ENCODE measurements at regions not wholly inside any gene's neighbourhood (a gene's known extent, or its start where the extent isn't known, plus 50 kb on each side); places are given as distances from the start of the nearest gene placed in this dataset.

GRCh38 chr20:58162986-58163385 lies 65.5 kb downstream of the ANKRD60 start:
- in situ Hi-C loops (cut with HindIII; ENCODE audit: low sequenced_read_pairs), result no loop called here

GRCh38 chr20:58161192-58161591 lies 67.3 kb downstream of the ANKRD60 start:
- in situ Hi-C loops (cut with HindIII; ENCODE audit: low sequenced_read_pairs), result no loop called here

- in situ Hi-C loops (cut with HindIII; ENCODE audit: low sequenced_read_pairs), result no loop called here
These were observed 67.9 kb downstream of the ANKRD60 start for GRCh38 chr20:58160451-58161061.

- in situ Hi-C loops (cut with HindIII; ENCODE audit: low sequenced_read_pairs), result no loop called here
These were observed 73.1 kb downstream of the ANKRD60 start for GRCh38 chr20:58155148-58155925.

GRCh38 chr20:58154113-58154512 lies 74.3 kb downstream of the ANKRD60 start:
- in situ Hi-C loops (cut with HindIII; ENCODE audit: low sequenced_read_pairs), result no loop called here

DNA sequence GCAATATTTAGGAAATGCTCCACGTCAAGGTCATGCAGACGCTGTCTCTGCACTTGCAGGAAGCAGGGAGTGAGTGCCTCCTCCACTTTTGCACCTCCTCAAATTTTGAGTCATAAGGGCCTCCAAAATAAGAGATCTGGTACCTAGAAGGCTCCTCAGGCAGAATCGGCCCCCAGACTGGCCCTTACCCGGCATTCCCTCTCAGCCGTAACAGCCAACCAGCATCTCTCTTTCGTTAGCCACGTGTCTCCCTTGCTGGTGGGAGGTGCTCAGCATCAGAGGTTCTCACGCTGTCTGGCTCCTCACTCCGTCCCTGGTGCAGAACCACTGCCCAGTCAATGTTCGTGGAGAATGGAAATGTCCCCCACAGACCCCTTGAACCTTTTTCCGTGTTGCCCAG lies 75.3 kb downstream of the ANKRD60 start:
- in situ Hi-C loops (cut with HindIII; ENCODE audit: low sequenced_read_pairs), result no loop called here

- in situ Hi-C loops (cut with HindIII; ENCODE audit: low sequenced_read_pairs), result no loop called here
These were observed 77.7 kb downstream of the ANKRD60 start for GRCh38 chr20:58150772-58151171.

GRCh38 chr20:58149437-58150091 lies 78.9 kb downstream of the ANKRD60 start:
- in situ Hi-C loops (cut with HindIII; ENCODE audit: low sequenced_read_pairs), result no loop called here

GRCh38 chr20:58148891-58149290 lies 79.6 kb downstream of the ANKRD60 start:
- in situ Hi-C loops (cut with HindIII; ENCODE audit: low sequenced_read_pairs), result no loop called here

DNA sequence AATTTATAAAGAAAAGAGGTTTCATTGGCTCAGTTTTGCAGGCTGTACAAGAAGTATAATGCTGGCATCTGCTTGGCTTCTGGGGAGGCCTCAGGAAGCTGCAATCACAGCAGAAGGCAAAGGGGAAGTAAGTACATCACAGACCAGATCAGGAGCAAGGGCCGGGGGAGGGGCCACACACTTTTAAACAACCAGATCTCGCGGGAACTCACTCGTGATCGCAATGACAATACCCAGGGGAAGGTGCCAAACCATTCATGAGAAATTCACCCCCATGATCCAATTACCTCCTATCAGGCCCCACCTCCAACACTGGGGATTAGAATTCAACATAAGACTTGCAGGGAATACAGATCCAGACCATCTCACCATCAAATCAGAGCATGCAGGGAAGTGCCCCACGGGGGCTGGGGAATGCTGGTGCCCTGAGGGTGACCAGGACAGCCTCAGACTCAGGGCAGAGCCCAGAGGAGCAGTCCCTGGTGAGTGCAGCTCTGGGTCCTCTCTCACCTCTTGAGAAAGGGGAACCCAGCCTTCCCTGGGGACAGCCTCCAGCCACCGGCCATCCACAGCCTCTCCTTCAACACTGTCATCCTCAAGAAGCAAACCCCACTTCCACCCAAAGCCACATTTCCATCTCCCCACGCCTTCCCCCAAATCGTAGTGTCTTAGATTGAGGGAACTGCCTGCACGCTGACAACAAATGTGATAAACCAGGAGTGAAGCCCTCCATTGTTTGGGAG lies 80.7 kb downstream of the ANKRD60 start:
- in situ Hi-C loops (cut with HindIII; ENCODE audit: low sequenced_read_pairs), result no loop called here

- in situ Hi-C loops (cut with HindIII; ENCODE audit: low sequenced_read_pairs), result no loop called here
These were observed 81.7 kb downstream of the ANKRD60 start for GRCh38 chr20:58146746-58147140.

DNA sequence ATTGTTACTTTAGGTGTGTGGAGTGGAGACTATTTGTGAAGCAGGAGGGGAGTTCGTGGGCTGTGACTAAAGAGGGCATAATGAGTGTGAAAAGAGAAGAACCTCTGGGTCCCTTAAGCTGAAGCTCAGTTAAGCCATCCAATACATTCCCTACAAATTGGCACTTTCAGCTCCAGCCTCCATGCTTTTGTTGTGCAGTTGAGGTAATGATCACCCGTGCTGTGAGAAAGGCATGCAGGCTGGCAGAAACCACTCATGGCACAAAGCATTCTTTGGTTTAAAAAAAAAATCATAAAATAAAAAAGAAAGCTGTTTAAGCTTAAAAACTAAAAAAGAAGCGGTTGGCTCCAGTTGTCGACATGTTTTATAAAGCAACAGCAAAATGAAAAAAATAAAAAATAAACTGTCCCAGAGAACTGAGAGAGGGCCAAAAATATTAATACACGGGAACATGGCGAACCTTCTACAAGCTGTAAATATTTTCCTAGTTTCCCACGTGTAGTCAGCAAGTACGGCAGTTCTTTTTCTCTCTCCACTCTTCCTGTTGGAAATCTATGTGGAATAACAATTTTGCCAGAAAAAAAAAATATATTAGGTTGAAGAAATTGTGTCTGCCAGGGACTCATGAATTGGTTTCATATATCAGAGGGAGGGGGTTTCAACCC lies 82.2 kb downstream of the ANKRD60 start:
- in situ Hi-C loops (cut with HindIII; ENCODE audit: low sequenced_read_pairs), result no loop called here

DNA sequence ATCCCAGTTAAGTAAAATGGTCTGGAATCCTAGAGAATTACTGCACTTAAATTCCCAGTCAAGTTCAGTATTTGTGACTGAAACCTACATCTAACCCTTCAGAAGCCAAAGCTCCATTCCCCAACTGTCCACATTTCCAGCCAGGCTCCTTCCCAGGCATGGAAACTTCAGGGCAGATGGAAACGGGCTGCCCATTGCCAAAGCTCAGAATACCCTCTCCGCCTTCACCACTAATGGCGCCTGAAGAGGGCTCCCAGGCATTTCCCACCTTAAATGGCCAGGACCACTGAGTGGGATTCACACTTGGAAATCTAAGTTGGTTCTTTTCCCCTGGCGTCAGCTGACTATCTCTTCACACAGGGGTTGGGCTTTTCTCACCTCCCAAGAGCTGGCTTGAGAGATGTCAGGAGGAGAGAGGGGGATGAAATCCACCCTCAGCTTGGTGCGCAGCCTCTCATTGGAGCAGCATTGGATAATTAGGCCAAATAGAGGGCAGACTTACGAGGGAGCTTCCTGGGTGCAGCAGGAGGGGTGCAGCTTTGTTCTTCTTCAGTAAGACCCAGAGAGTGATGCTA lies 82.9 kb downstream of the ANKRD60 start:
- in situ Hi-C loops (cut with HindIII; ENCODE audit: low sequenced_read_pairs), result no loop called here

DNA sequence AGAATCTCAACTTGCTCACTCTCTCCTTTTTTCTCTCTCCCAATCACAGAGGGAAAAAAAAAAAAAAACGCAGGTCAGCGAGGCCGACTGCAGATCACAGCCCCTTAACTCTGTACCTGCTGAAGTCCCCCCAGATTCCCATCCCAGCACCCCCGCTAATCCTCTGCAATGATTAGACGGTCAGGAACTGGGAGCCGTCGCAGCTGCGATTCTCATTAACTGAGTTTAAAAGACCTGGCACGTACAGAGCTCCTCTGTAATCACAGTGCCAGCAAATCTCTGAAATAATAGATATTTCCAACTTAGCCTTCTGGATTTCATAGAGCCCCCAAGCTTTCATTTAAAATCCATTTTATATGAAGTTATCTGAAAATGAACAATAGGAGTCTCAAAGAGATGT lies 84.4 kb downstream of the ANKRD60 start:
- in situ Hi-C loops (cut with HindIII; ENCODE audit: low sequenced_read_pairs), result no loop called here

DNA sequence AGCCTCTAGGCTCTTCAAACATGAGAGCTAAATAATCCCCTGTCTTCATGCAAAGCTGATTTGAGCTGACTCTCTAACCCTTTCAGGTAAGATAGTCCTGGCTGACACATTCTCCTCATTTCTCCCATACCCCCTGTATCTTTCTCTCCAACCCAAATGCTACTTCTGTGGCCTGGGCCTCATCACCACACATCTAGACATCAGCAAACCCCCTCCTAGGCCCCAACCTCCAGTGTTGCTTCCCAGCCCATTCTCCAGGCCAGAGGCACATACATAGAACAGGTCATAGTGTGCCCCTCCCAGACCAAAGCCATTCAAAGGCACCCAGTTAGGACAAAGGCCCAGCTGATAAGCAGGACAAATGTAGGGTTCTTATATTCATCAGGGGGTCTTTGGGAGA lies 84.9 kb downstream of the ANKRD60 start:
- in situ Hi-C loops (cut with HindIII; ENCODE audit: low sequenced_read_pairs), result no loop called here

DNA sequence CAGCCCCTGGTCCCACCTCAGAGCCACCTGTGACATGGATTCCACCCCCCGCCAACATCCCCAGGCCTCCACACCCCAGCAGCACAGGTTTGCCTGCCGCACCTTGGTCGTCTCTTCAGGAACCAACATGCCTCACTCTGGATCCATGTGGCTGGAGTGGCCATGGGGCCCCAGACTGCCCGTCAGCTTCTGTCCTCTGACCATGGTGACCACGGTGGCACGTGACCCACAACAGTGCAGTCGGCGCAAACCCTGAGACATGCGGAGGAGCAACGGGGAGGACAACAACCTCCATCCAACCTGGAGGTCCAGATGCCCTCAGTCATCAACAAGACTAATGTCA lies 85.6 kb downstream of the ANKRD60 start:
- in situ Hi-C loops (cut with HindIII; ENCODE audit: low sequenced_read_pairs), result no loop called here

- in situ Hi-C loops (cut with HindIII; ENCODE audit: low sequenced_read_pairs), result no loop called here
These were observed 86.2 kb downstream of the ANKRD60 start for GRCh38 chr20:58141971-58142842.

DNA sequence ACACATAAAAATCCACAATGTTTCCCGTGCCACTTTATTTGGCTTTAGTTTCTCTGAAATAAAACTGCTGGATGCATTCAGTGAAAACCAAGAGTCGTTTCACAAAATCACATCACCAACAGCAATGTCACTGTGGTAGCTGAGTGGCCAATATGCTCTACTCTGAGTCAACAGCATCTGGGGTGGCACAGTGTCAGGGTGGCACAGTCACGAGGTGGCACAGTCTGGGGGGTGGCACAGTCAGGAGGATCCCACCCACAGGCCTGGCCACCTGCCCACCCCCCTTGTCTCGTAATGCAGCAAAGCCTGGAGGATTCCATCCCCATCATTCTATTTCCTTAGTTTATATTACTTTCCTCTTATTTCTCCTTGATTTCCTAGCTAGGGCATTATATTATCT lies 87.0 kb downstream of the ANKRD60 start:
- in situ Hi-C loops (cut with HindIII; ENCODE audit: low sequenced_read_pairs), result no loop called here

GRCh38 chr20:58140787-58141425 lies 87.5 kb downstream of the ANKRD60 start:
- in situ Hi-C loops (cut with HindIII; ENCODE audit: low sequenced_read_pairs), result no loop called here
